ENCODE measurements at regions not wholly inside any gene's neighbourhood (a gene's known extent, or its start where the extent isn't known, plus 50 kb on each side); places are given as distances from the start of the nearest gene placed in this dataset.

- H3K9me3 ChIP-seq = no peaks in the 10 kb centered on the region
- no peaks in the 10 kb centered on the region for H3K27me3 ChIP-seq
- WGBS, 2 donors = 41 to 43% methylated on average over 4 of the region's 4 CpGs
- no peak overlapping the region for H3K27ac ChIP-seq
- H3K36me3 ChIP-seq = no peaks in the 10 kb centered on the region
- peaks cover 0 to 5% (median 0%) of the 10 kb centered on the region in 4 donors for H3K4me1 ChIP-seq
- TF ChIP-seq EP300 (IDR thresholded peaks at IDR 0.05) = no peak
- TF ChIP-seq POLR2A (IDR thresholded peaks at IDR 0.05) = no peak
- TF ChIP-seq CTCF (IDR thresholded peaks at IDR 0.05) = no peak
- no peak for DNase-seq (ENCODE audit: low spot score in 2 of 2)
- H3K4me3 ChIP-seq = no peak overlapping the region
Measured at GRCh38 chr3:106514431-106514830, 645.6 kb upstream of the CBLB start.

GRCh38 chr3:106518516-106518915 lies 649.7 kb upstream of the CBLB start:
- TF ChIP-seq CTCF (IDR thresholded peaks at IDR 0.05) (no peak), POLR2A (IDR thresholded peaks at IDR 0.05) (no peak), EP300 (IDR thresholded peaks at IDR 0.05) (no peak)
- Histone ChIP-seq H3K9me3 (no peaks in the 10 kb centered on the region), H3K36me3 (no peaks in the 10 kb centered on the region), H3K27ac (no peak overlapping the region), H3K4me1 (no peaks in the 10 kb centered on the region), H3K4me3 (no peak overlapping the region), H3K27me3 (no peaks in the 10 kb centered on the region)
- no peak for DNase-seq (ENCODE audit: low spot score in 2 of 2)

GRCh38 chr3:106522397-106522796 lies 653.6 kb upstream of the CBLB start:
- no peak overlapping the region for H3K4me3 ChIP-seq
- no peak for DNase-seq (ENCODE audit: low spot score in 2 of 2)
- no peak overlapping the region for H3K27ac ChIP-seq
- WGBS, 2 donors = 77 to 92% methylated on average over 4 of the region's 4 CpGs
- TF ChIP-seq EP300 (IDR thresholded peaks at IDR 0.05) = no peak
- TF ChIP-seq POLR2A (IDR thresholded peaks at IDR 0.05) = no peak
- no peak for TF ChIP-seq CTCF (IDR thresholded peaks at IDR 0.05)
- H3K4me1 ChIP-seq = no peaks in the 10 kb centered on the region
- no peaks in the 10 kb centered on the region for H3K36me3 ChIP-seq
- no peaks in the 10 kb centered on the region for H3K27me3 ChIP-seq
- H3K9me3 ChIP-seq = no peaks in the 10 kb centered on the region

GRCh38 chr3:106528932-106529331 lies 660.1 kb upstream of the CBLB start:
- Histone ChIP-seq H3K4me3 (no peak overlapping the region), H3K36me3 (no peaks in the 10 kb centered on the region), H3K27ac (no peak overlapping the region), H3K9me3 (no peaks in the 10 kb centered on the region), H3K27me3 (no peaks in the 10 kb centered on the region), H3K4me1 (no peaks in the 10 kb centered on the region)
- 92% methylated on average over 4 of the region's 4 CpGs for WGBS, 2 donors
- no peak for TF ChIP-seq EP300 (IDR thresholded peaks at IDR 0.05)
- no peak for TF ChIP-seq POLR2A (IDR thresholded peaks at IDR 0.05)
- no peak for TF ChIP-seq CTCF (IDR thresholded peaks at IDR 0.05)
- DNase-seq (ENCODE audit: low spot score in 2 of 2) = no peak

- no peaks in the 10 kb centered on the region for H3K36me3 ChIP-seq
- TF ChIP-seq EP300 (IDR thresholded peaks at IDR 0.05) (no peak), POLR2A (IDR thresholded peaks at IDR 0.05) (no peak), CTCF (IDR thresholded peaks at IDR 0.05) (no peak)
- no peak overlapping the region for H3K27ac ChIP-seq
- no peak overlapping the region for H3K4me3 ChIP-seq
- no peaks in the 10 kb centered on the region for H3K27me3 ChIP-seq
- H3K9me3 ChIP-seq = peaks cover 0 to 6% (median 0%) of the 10 kb centered on the region in 4 donors
- no peak for DNase-seq (ENCODE audit: low spot score in 2 of 2)
- H3K4me1 ChIP-seq = no peaks in the 10 kb centered on the region
Measured at GRCh38 chr3:106529738-106530137, 660.9 kb upstream of the CBLB start.
